OCI-LY3 (cell line): ENCODE measurements at regions not wholly inside any gene's neighbourhood (a gene's known extent, or its start where the extent isn't known, plus 50 kb on each side); places are given as distances from the start of the nearest gene placed in this dataset.

Experiments
- H2AFZ ChIP-seq: fragments of 200-600, 300-600 bp; shearing (Covaris generic); 2 replicates; pipeline ENCODE4 v1.6.0; 2014; ENCODE audit warnings: antibody characterized with exemption, low read depth, low read length
- H3K27ac ChIP-seq: fragments of 200-600, 300-600 bp; sonication (generic); 2 replicates; pipeline ENCODE4 v1.5.1; 2014; ENCODE audit warnings: mild to moderate bottlenecking, low read length, moderate library complexity, mixed read lengths
- H3K27me3 ChIP-seq: fragments of 200-600, 300-600 bp; sonication (generic); 2 replicates; pipeline ENCODE4 v1.6.1; 2014; ENCODE audit warnings: low read depth, low read length, mixed read lengths
- H3K36me3 ChIP-seq: fragments of 200-600, 300-600 bp; sonication (generic); replicated peaks from 2 replicates; pipeline ENCODE3; 2014; ENCODE audit warnings: low read depth, low read length, mixed read lengths
- H3K4me1 ChIP-seq: fragments of 300-600, 200-600 bp; sonication (generic); 2 replicates; pipeline ENCODE4 v1.6.1; 2014; ENCODE audit warnings: low read length, mixed read lengths
- H3K4me2 ChIP-seq: fragments of 200-600, 300-600 bp; sonication (generic); 2 replicates; pipeline ENCODE4 v1.6.1; 2014; ENCODE audit warnings: low read length, mixed read lengths
- H3K4me3 ChIP-seq: fragments of 300-600, 200-600 bp; sonication (generic); 2 replicates; pipeline ENCODE4 v1.5.1; 2014; ENCODE audit warnings: antibody characterized with exemption, mild to moderate bottlenecking, low read length, moderate library complexity
- H3K79me2 ChIP-seq: fragments of 300-600, 200-600 bp; shearing (Covaris generic); 2 replicates; pipeline ENCODE4 v1.6.1; 2014; ENCODE audit warnings: mild to moderate bottlenecking, low read length, mixed read lengths
- H3K9ac ChIP-seq: fragments of 300-600, 200-600 bp; shearing (Covaris generic); 2 replicates; pipeline ENCODE4 v1.6.0; 2014; ENCODE audit warnings: mild to moderate bottlenecking, low read length, moderate library complexity
- H3K9me3 ChIP-seq: fragments of 200-600, 300-600 bp; shearing (Covaris generic); 2 replicates; pipeline ENCODE4 v1.6.1; 2014; ENCODE audit warnings: low read length, mixed read lengths; ENCODE audit not compliant: insufficient read depth
- H4K20me1 ChIP-seq: fragments of 200-600, 300-600 bp; sonication (generic); 2 replicates; pipeline ENCODE4 v1.6.1; 2016; ENCODE audit warnings: low read length, mixed read lengths; ENCODE audit not compliant: insufficient read depth
- EZH2phosphoT487 ChIP-seq: fragments of 200-600 bp; shearing (Covaris generic); IDR thresholded peaks from 2 replicates; pipeline ENCODE4 v1.6.1; 2018; ENCODE audit warnings: antibody characterized with exemption, mixed run types, low read depth
- TF ChIP-seq, protein P1 (sequence below): fragments of 200-600, 300-600 bp; sonication (generic); IDR thresholded peaks from 2 replicates; pipeline ENCODE4 v1.5.1; 2014; ENCODE audit warnings: antibody characterized with exemption, low read length, low read depth

DNA sequence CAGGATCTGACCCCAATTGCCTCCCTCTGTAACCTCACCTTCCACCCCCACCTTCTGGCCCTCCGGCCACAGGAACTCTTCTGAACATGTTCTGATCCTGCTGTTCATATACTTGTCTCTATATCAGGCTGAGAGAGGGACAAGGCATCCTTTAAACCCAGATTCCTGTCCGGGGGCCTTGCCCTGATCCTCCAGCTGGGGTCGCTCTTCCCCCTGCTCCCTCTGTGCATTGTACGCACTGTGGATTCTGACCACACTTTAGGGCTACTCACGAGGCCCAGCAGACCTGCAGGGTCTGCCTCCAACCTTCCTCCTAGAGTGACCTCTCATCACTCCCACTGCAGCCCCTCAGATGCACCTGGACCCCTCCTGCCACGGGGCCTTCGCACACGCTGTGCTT is 269.3 kb downstream of the UQCRFS1 start:
- no peak overlapping the region for H3K9ac ChIP-seq
- peaks cover 22% of the 10 kb centered on the region; the same call in 1 of the 2 replicates for H3K27me3 ChIP-seq
- H3K27ac ChIP-seq, result no peak overlapping the region
- no peaks in the 10 kb centered on the region for H3K79me2 ChIP-seq
- no peaks in the 10 kb centered on the region for H4K20me1 ChIP-seq
- no peaks in the 10 kb centered on the region for H3K9me3 ChIP-seq
- no peak overlapping the region for H3K4me2 ChIP-seq
- no peaks in the 10 kb centered on the region for H3K4me1 ChIP-seq
- H2AFZ ChIP-seq, result no peak overlapping the region
- TF ChIP-seq, protein P1, sequence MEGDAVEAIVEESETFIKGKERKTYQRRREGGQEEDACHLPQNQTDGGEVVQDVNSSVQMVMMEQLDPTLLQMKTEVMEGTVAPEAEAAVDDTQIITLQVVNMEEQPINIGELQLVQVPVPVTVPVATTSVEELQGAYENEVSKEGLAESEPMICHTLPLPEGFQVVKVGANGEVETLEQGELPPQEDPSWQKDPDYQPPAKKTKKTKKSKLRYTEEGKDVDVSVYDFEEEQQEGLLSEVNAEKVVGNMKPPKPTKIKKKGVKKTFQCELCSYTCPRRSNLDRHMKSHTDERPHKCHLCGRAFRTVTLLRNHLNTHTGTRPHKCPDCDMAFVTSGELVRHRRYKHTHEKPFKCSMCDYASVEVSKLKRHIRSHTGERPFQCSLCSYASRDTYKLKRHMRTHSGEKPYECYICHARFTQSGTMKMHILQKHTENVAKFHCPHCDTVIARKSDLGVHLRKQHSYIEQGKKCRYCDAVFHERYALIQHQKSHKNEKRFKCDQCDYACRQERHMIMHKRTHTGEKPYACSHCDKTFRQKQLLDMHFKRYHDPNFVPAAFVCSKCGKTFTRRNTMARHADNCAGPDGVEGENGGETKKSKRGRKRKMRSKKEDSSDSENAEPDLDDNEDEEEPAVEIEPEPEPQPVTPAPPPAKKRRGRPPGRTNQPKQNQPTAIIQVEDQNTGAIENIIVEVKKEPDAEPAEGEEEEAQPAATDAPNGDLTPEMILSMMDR, result peak; percentile 26
- TF ChIP-seq EZH2phosphoT487, result no peak
- no peak overlapping the region for H3K4me3 ChIP-seq
- no peaks in the 10 kb centered on the region for H3K36me3 ChIP-seq

DNA sequence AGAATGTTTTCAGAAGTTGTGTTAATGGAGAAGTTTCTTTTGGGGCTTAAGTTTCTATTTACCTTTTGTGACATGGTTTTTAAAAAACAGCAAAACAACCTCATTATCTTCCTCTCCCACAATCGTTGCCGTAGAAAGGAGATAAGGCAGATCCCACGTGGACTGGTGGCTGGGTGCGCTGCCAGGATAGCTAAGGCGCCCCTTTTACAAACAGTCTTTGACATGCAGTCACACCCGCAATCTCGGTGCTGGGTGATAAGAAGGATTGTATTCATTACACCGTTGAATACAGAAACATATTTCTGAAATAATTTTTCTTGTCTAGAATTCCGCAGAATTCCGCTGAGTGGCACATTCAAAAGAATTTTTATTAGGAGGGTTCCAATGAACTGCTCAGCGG is 271.1 kb downstream of the UQCRFS1 start:
- Histone ChIP-seq H3K9ac (no peak overlapping the region), H3K79me2 (no peaks in the 10 kb centered on the region), H3K36me3 (no peaks in the 10 kb centered on the region), H3K27ac (no peak overlapping the region), H4K20me1 (no peaks in the 10 kb centered on the region), H3K4me1 (no peaks in the 10 kb centered on the region), H3K4me3 (no peak overlapping the region), H3K9me3 (no peaks in the 10 kb centered on the region), H3K4me2 (no peak overlapping the region), H2AFZ (no peak overlapping the region), H3K27me3 (peaks cover 22% of the 10 kb centered on the region; the same call in 1 of the 2 replicates)
- TF ChIP-seq EZH2phosphoT487, result no peak
- TF ChIP-seq, protein P1, result no peak

DNA sequence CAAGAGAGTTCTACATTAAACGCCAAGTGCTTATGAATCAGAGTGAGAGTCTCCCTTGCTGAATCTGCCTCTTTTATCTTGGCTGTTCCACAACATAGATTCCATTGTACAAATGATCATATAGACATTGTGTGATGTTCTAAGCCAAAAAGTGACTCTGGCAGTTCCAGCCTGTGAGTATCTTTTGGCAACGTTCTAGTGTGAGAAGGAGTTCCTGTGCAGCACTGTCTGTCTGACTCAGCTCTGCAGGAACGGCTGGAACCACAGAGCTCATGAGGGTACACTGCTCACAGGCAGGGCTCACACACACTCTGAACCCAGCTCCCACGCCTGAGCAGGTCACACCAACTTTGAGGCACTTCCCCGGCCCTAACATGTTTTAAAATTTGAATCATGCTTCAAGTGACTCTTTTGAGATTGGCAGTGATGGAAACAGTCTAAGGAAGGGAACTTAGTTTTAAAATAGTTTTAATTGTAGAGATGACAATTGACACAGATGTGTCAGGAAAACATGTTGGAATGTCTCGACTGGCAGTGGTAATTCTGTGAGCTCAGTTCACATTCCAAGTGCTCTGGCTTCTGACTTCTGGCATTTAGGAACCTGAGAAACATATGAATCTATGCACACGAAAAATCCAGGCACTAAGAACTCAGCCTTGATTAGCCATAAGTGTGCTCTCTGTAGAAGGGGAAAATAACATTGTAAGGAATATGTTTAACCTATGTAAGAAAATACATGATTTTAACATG is 272.0 kb downstream of the UQCRFS1 start:
- no peaks in the 10 kb centered on the region for H3K9me3 ChIP-seq
- no peak overlapping the region for H2AFZ ChIP-seq
- no peak overlapping the region for H3K27ac ChIP-seq
- H3K4me2 ChIP-seq, result no peak overlapping the region
- H3K79me2 ChIP-seq, result no peaks in the 10 kb centered on the region
- H4K20me1 ChIP-seq, result no peaks in the 10 kb centered on the region
- TF ChIP-seq EZH2phosphoT487, result no peak
- TF ChIP-seq, protein P1, result no peak
- no peaks in the 10 kb centered on the region for H3K4me1 ChIP-seq
- no peak overlapping the region for H3K9ac ChIP-seq
- peaks cover 25% of the 10 kb centered on the region for H3K27me3 ChIP-seq
- H3K4me3 ChIP-seq, result no peak overlapping the region
- no peaks in the 10 kb centered on the region for H3K36me3 ChIP-seq

DNA sequence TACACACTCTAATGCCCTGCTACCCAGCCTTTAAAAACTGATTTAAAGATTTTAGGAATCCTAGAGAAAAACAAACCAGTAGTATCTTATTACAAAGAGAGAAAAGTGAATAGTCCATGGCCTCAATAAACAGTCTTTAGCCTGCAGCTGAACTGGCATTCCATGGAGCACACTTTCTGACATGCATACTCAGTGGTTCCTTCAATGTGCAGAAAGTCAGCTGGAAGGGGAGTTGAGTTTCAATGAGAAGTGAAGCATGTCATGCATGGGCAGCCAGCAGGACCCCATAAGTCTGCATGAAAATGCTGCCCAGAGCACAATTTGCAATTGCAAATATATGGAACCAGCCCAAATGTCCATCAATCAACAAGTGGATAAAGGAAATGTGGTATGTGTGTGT is 273.7 kb downstream of the UQCRFS1 start:
- no peak overlapping the region for H3K4me3 ChIP-seq
- no peaks in the 10 kb centered on the region for H3K79me2 ChIP-seq
- no peak overlapping the region for H3K9ac ChIP-seq
- no peaks in the 10 kb centered on the region for H3K36me3 ChIP-seq
- H3K9me3 ChIP-seq, result no peaks in the 10 kb centered on the region
- H3K4me2 ChIP-seq, result no peak overlapping the region
- no peak for TF ChIP-seq EZH2phosphoT487
- TF ChIP-seq, protein P1, result no peak
- H2AFZ ChIP-seq, result no peak overlapping the region
- H3K27me3 ChIP-seq, result peaks cover 27% of the 10 kb centered on the region
- H4K20me1 ChIP-seq, result no peaks in the 10 kb centered on the region
- H3K4me1 ChIP-seq, result no peaks in the 10 kb centered on the region
- no peak overlapping the region for H3K27ac ChIP-seq
